ENCODE measurements at regions not wholly inside any gene's neighbourhood (a gene's known extent, or its start where the extent isn't known, plus 50 kb on each side); places are given as distances from the start of the nearest gene placed in this dataset.
"Not testable (repeated sequence)": the region's sequence is repeated elsewhere in the genome, so short reads cannot be mapped to it uniquely, and the experiment has no call there.

DNA sequence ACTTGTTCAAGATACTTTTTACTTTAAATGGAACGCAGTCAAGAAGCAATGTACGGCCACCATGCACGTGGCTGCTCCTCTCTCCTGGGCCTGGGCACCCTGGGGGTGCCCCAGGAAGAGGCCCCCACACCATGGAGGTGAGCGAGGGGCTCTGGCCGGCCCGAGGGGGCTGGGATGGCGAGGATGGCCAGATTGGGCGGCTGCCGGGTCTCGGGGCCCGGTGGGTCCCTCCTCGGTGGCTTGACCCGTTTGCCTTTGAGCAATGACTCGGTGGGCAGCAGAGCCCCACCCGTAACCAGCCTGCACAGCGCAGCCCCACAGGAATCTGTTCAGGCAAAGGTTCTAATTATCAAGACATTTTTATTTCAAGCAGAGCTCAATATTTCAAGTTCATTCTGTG lies 167.4 kb downstream of the BRD1 start:
- DNase-seq (ENCODE audit: extremely low read depth in 1 of 2, low read depth in 1 of 2), result no peak

DNA sequence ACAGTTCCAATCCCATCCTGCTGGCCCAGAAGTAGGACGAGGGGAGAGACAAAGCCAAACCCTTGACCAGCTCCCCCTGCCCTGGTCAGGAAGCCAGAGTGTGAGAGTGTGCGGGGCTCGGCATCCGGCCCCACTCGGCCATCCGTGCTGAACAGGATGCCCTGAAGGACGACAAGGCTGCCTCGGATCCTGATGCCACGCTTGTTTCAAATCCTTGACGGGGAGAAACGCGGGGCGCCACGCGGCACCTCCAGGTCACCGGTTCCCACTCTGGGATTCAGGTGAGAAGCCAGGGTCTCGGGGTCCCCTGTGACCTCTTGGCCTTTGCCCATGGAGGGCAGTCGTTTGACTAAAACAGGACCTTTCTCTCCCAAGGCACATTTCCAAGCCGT lies 167.8 kb downstream of the BRD1 start:
- no peak for DNase-seq (ENCODE audit: extremely low read depth in 1 of 2, low read depth in 1 of 2)

DNA sequence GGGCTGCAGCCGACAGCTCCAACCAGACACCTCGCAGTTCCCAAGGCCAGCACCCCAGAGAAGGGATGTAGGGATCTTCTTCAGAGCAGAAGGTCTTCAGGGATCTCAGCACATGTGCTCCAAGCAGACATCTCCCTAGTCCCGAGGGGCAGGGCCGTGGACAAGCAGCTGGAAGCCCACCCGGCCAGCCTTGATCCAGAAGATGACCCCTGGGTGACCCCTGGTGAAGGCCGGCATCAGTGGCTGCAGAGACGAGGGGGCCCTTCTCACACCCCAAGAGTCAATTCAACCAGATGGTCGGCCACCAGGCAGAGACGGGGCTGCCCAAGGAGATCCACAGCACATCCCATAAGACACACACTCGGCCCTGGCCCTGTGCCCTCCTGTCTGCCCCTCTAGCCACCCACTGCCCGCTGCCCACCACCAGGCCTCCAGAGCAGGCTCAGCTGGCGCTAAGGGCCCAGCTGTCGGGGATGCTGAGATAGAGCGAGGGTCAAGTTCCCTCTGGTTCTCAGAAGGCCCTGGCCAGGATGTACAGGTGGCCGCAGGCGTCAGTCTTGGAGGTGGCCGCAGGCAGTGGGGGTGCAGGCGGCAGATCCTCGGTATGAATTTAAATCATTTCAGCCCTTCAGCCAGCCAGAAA lies 168.3 kb downstream of the BRD1 start:
- no peak for DNase-seq (ENCODE audit: extremely low read depth in 1 of 2, low read depth in 1 of 2)

DNA sequence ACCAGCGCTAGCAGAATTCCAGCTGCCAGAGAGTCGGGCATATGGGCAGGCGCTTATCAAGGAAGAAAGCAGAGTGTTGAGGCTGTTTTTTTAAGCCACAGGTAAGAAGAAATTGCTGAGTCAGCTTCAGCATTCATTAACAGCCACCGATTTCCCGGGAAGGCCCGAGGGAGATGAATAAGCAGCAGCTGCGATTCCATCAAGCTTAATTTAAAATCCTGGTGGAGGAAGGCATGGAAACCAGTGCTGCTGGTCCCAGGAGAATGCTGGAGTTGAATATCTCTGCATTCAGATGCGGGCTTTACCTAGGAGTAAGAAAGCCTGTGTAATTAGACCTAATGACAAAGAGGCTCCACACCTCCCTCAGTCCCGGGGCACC lies 168.8 kb downstream of the BRD1 start:
- no peak for DNase-seq (ENCODE audit: extremely low read depth in 1 of 2, low read depth in 1 of 2)

DNA sequence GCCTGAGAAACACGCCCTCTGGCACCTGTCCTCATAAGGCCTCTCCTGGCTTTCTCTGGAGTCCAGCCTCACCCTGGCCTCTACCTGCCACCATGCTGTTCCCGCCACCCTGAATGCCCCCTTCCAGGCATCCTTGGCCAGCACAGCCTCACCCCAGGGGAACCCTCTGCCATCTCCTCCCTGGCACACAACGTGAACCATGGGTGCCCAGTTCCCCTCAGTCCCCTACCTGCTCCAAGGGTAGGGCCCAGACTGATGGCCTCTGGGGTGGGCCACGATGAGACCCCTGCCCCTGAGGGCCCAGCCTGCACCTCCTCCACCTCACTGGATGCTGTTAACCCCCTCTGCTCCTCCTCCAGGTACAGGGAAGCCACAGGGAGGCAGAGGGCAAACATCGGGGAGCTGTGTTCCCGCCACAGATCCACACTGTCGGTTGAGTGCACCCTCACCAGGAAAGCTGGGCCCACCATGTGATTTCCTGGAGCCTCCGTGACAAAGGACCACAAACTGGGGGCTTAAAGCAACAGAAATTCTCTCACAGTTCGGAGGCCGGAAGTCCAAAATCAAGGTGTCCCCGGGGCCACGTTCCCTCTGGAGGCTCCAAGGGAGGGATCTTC lies 169.6 kb downstream of the BRD1 start:
- DNase-seq (ENCODE audit: extremely low read depth in 1 of 2, low read depth in 1 of 2), result no peak

DNA sequence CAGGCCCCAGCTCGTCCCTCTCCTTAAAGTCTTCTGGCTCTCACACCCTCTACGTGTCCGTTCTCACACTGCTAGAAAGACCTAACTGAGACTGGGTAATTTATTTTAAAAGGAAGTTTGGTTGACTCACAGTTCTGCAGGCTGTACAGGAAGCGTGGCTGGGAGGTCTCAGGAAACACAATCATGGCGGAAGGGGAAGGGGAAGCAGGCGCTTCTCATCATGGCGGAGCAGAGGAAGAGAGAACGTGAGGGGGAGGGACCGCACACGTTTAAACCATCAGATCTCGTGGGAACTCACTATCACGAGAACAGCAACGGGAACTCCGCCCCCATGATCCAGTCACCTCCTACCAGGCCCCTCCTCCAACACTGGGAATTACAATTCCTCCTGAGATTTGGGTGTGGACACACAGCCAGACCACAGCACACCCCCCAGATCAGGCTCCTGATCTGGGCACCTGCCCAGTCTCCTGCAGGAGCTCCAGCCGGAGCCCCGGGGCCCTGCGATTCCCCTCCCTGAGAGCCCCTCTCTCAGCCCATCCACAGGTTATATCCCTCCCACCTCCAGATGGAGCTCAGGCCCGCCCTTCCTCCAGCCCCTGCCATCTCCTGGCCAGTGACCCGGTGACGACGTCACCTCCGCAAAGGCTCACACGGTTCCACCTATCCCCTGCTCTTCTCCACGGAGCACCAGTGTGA lies 170.2 kb downstream of the BRD1 start:
- DNase-seq (ENCODE audit: extremely low read depth in 1 of 2, low read depth in 1 of 2), result peak; percentile 43 to 52

DNA sequence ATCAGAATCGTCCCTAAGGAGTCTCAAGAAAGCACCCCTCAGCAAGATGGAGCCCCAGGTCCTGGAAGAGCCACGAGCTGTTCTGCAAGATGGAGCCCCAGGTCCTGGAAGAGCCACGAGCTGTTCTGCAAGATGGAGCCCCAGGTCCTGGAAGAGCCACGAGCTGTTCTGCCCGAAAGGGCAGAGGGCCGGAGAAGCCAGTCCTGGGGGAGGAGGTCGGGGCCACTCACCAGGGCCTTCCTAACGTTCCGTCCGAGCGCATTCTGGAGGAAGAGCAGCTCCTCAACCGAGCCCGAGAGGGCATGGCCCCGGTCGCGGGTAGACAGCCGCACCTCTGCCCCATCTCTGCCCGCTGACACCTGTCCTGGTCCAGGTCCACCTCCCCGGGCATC lies 170.8 kb downstream of the BRD1 start:
- DNase-seq (ENCODE audit: extremely low read depth in 1 of 2, low read depth in 1 of 2), result not testable (repeated sequence)

DNA sequence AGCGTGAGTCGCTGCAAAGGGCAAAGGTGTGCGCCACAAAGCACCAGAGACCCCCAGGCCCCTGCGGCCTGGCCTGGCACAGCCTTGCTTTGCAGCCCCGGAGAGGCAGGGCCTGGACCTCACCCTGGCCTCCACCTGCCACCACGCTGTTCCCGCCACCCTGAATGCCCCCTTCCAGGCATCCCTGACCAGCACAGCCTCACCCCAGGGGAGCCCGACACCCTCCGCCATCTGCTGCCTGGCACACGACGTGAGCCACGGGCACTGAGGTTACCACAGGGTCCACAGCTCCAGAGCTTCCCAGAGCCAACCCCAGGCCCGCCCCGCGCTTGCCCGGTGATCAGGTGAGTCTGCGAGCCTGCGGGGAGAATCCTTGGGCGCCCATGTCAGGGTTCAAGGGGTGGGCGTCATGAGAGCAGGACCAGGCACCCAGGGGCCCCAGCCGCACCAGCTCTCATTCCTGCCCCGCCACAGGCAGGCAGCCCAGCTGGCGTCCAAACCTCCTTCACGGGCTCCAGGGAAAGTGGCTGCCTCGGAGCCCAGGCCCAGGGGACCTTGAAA lies 171.3 kb downstream of the BRD1 start:
- no peak for DNase-seq (ENCODE audit: extremely low read depth in 1 of 2, low read depth in 1 of 2)

DNA sequence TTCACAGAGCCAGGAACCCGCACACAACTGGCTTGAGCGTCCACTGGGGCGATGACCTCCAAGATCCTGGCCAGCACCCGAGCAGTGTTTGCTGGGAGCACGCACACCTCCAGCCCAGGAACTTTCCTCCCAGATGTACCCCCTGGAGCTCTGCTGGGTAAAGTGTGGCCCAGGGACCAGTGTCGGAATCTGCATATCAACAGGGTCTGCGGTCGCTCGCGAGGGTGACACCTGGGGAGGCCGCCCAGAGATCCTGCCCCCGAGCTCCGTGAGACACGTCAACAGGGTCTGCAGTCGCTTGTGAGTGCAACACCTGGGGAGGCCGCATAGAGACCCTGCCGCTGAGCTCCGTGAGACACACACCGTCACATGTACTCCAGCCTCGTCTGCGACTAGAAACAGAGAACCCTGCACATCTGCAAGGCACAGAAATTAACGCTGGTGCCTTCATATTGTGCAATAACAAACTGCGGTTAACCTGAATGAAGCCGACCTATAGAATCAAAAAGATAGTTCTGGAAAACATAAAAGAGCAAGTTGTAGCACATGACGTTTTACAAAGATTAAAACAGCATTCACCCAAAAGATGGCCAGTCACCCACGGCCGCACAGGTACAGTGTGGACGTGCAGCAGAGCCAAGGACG lies 172.4 kb downstream of the BRD1 start:
- DNase-seq (ENCODE audit: extremely low read depth in 1 of 2, low read depth in 1 of 2), result no peak

DNA sequence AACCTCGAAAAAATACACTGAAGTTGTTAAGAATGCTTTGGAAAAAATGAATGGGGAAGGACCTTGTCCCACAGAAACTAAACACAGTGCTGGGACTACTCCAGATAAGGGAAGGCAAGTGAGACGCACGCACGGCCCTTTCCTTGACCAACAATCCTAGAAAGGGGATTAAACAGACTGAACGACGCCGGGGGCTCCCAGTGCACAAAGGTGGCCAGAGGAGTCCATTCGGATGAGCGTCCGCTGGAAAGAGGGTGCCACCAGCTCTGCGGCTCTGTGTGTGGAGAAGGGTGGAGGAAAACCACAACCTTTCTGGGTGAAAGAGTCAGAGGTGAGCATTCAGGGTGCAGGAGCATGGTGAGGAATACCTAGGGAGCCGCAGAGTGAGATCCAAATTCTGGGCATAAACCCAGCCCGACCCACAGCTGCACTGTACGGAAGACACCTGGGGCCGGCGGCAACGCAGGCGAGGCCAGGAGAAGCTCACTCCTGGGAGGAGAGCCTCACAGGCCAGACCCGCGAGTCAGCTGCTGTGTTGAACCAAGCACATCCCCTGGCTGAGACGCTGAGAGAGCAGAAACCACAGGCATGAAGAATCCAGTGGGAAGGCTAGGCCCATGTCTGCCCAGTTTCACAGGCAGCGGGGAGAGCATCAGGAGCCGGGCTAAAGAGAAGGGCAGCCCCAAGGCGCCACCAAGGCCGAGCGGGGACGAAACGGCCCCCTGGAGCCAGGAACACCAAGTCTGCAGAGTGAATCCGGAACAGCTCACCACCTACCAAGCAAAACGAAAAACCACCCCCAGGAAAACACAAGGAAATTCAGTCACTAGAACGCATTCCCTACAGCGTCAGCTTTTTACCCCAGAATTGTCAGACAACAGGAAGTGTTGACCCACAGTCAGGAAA lies 177.1 kb downstream of the BRD1 start:
- no peak for DNase-seq (ENCODE audit: extremely low read depth in 1 of 2, low read depth in 1 of 2)

DNA sequence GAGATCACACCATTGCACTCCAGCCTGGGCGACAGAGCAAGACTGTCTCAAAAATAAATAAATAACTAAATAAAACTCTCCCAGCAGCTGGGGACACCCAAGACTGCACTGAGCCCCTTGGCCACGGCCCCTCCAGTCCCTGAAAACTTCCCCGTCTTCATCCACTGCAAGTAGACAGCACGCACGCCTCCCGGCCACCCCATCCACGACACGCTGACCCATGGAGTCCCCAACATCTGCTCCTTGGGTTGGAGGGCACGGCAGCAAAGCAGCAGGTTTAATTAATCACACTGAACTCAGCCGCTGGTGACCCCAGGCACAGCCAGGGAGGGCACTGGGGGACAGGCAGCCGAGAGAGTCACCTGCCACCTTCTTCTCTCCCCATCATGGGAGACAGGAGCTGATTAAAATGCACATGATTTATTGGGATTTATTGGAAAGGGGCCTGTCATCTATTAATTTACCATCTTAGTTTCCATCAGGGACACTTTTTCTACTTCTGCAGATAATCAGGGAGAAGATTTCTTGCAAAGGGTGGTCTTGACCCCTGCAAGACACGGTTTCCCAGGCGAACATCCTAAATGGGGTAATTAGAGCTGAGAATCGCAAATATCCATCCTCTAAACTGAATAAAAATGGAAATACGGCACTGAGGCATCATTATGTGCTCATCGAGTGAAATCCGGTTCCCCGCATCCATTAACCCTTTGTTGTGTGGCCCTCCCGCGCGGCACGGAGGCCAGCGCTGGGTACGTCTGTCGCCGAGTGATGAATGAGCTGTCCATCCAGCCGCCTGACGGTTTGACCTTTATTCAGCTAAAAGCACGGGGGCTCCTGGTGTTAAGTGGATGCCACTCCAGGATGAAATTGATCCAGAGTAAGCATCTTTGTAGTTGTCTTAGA lies 178.3 kb downstream of the BRD1 start:
- no peak for DNase-seq (ENCODE audit: extremely low read depth in 1 of 2, low read depth in 1 of 2)

DNA sequence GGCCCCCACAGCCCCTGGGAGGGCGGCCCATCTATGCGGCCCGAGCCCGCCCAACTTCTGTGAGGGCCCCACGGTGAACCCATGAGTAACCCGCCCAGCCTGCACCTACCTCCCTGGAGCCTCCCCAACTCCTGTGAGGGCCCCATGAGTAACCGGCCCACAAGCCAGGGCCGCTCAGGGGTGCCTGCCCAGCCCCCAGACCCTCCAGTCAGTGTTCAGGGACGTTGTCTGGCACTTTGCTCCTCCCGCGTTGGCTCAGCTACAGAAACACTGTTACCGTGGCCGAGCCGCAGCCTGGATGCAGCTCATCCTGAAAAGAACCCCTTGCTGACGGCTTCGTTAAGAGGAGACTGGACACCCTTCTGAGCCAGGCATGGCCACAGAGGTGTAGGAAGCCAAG lies 179.6 kb downstream of the BRD1 start:
- DNase-seq (ENCODE audit: extremely low read depth in 1 of 2, low read depth in 1 of 2), result no peak

DNA sequence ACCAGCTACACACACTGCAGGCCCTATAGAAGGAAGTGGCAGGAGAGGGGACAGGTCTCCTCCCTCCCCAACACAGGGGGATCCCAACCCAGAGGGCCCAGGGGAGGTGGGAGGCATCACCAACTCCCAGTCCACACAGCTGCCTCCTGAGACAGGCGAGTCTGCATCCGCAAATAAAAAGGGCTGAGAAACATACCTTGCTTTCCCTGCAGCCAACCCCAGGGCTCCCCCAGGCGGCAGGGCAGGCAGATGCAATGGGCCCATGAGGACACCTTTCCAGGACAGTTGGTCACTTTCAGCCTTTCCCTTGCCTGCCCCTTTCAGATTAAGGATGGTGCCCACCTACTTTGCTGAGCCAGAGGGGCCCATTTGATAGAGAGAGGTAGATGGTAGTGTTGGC lies 180.0 kb downstream of the BRD1 start:
- no peak for DNase-seq (ENCODE audit: extremely low read depth in 1 of 2, low read depth in 1 of 2)

DNA sequence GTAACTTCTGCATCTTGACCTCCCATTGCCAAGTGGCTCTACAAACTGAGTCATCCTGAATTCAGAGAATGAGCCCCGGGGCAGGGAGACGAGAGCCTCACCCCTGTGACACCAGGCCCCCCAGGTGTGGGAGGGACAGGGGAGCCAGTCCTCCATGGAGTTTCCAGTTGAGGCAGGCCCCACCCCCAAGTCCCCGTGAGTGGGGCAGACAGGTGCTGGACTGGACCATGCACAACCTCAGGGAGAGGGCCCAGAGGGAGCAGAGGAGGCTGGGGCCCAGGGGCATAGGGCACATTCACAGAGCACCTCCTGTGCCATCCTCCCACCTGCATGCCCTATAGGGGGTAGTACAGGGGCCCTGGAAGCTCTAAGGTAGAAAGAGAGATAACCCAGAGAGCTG lies 180.8 kb downstream of the BRD1 start:
- DNase-seq (ENCODE audit: extremely low read depth in 1 of 2, low read depth in 1 of 2), result no peak

DNA sequence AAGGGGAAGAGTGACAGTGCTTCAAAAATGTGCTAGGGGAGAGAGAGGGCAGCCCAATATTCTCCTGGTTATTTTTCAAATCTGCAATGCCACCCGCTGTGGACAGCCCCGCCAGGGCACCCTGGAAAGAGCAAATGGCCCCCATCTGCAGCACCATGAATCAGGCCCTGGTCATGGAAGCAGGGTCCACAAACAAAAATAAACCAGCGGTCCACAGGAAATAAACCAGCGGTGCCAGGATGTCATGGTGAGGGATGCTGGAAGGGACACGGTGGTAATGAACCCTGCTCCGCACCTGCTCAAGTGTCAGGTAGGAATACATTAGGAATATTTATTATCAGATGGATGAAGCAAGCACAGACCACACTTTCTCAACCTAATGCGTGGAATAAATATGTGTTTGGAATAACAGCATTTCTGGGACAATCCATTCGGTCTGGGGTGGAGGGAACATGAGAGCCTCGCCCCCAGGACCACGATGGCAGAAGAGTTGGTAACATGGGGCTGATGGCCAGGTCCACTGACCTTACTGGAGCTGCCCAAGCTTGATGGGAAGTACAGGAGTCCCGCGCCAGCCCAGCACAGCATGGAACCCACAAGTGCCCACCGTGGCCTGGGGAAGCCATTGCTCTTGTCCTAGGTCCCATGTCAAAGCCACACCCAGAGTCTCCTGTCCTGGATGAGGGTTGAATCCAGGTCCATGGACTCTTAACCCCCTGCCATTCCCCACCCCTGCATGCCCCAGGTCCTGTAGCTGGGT lies 181.7 kb downstream of the BRD1 start:
- no peak for DNase-seq (ENCODE audit: extremely low read depth in 1 of 2, low read depth in 1 of 2)

DNA sequence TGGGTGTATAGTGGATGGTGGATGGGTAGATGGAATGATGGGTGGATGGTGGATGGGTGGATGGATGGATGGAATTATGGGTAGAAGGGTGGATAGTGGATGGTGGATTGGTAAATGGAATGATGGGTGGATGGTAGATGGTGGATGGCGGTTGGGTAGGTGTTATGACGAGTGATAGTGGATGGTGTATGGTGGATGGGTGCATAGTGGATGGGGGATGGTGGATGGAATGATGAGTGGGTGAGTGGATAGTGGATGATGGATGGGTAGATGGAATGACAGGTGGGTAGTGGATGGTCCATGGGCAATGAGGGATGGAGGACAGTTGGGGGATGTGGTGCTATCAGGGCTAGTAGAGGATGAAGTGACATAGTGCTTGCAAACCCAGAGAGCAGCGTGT lies 182.4 kb downstream of the BRD1 start:
- no peak for DNase-seq (ENCODE audit: extremely low read depth in 1 of 2, low read depth in 1 of 2)

DNA sequence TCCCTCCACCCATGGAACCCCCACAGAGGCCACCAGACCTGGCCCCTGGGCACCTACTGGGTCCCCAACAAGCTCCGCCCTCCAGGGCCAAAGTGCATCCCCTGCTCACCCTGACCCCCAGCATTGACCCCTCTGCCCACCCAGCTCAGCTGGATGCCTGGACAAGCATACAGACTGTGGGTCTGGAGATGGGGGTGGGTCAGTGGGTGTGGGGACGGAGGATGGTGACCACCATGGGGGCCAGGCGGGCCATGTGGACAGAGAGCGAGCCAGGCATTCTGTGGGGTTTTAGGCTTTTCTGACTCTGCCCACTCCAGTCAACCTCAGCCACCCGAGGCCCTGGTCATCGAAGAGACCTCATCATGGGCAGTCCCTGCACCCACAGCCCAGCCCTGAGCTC lies 183.7 kb downstream of the BRD1 start:
- no peak for DNase-seq (ENCODE audit: extremely low read depth in 1 of 2, low read depth in 1 of 2)

DNA sequence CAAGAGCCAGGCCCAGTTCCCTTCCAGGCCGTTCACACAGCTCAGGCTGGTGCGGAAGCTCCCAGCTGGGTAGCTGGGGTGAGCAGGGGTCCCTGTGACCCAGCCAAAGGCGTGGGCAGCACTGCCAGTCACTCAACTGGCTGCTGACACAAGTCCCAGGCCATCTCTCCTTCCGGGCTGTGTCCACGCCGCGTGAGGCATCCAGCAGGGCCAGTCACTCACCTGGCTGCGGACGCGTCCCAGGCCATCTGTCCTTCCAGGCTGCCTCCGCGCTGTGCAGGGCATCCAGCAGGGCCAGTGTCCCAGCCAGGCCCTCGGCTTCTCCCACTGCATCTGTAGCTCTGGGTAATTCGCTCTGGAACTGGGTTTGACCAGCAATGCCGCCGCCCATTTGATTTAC lies 184.2 kb downstream of the BRD1 start:
- DNase-seq (ENCODE audit: extremely low read depth in 1 of 2, low read depth in 1 of 2), result no peak

DNA sequence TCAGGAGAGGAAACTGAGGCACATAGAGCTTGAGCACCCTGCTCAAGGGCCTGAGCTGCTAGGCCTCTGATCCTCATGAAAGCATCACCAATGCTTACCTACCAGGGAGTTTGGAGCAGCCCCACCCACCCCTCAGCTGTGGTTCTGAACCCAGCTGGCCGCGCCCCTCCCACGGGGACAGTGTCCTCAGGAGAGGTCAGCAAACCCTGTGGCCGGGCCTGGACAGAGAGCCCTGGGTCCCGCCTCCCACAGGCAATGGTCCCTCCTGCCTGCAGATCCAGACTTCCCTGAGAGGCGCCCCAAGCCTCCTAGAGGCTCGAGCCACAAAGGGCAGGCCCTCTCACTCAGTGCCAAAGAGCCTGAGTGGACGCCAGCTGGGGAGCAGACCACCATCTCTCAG lies 184.9 kb downstream of the BRD1 start:
- DNase-seq (ENCODE audit: extremely low read depth in 1 of 2, low read depth in 1 of 2), result no peak
